ENCODE measurements at regions not wholly inside any gene's neighbourhood (a gene's known extent, or its start where the extent isn't known, plus 50 kb on each side); places are given as distances from the start of the nearest gene placed in this dataset.
A peak's percentile ranks its signal among the peaks of the same experiment; 100 is the strongest.
"Not testable (repeated sequence)": the region's sequence is repeated elsewhere in the genome, so short reads cannot be mapped to it uniquely, and the experiment has no call there.

DNA sequence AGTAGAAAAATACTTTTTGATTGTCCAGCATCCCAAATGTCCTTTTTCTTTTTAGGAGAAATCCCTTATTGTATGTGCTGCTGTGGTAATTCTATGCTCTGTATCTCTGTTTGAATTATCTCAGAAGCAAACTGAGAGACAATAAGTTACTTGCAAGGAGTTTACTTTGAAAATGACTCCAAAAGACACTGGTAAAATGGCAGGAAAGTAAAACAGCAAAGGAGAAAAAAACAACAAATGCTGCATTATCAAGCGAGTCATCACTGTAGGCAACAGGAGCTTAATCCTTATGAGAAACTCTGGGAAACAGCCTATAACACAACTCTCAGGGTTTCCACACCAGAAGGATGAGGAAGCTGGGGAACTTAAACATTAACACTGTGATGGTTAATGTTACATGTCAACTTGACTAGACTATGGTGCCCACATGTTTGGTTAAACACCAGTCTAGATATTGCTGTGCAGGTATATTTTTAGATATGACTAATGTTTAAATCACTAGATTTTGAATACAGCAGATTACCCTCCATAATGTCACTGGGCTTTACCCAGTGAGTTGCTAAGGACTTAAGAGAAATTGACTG is 92.6 kb upstream of the GAS1 start:
- Histone ChIP-seq H2BK120ac (ENCODE audit: insufficient read depth, low read length, poor library complexity) (no peak overlapping the region), H3K9me3 (ENCODE audit: insufficient read depth, low read depth, low read length) (no peaks in the 10 kb centered on the region), H3K23ac (ENCODE audit: low read length) (no peak overlapping the region), H2BK12ac (ENCODE audit: low read length) (no peak overlapping the region), H3K36me3 (ENCODE audit: control insufficient read depth in 1 of 2, insufficient read depth in 2 of 2, low read length in 2 of 2) (no peaks in the 10 kb centered on the region), H4K91ac (ENCODE audit: low read depth, low read length) (no peak overlapping the region), H4K8ac (ENCODE audit: low read depth, low read length) (no peak overlapping the region), H3K27me3 (ENCODE audit: insufficient read depth, low read length) (no peaks in the 10 kb centered on the region), H2AK5ac (ENCODE audit: low read length) (no peak overlapping the region), H3K4me2 (ENCODE audit: low read length) (no peak overlapping the region), H3K14ac (ENCODE audit: low read length) (no peak overlapping the region), H3K18ac (ENCODE audit: low read length) (no peak overlapping the region), H3K27ac (ENCODE audit: low read depth, low read length) (no peak overlapping the region), H3K79me2 (ENCODE audit: control insufficient read depth, insufficient read depth, low read length, poor library complexity) (no peaks in the 10 kb centered on the region), H3K4ac (ENCODE audit: low read depth, low read length) (no peak overlapping the region), H3K9ac (ENCODE audit: low read length) (no peak overlapping the region), H3K79me1 (ENCODE audit: low read length) (no peaks in the 10 kb centered on the region), H2BK5ac (ENCODE audit: low read depth, low read length, poor library complexity) (no peak overlapping the region), H3K4me1 (ENCODE audit: control insufficient read depth in 1 of 2, insufficient read depth in 2 of 2, low read length in 2 of 2) (peaks cover 0 to 5% of the 10 kb centered on the region in 2 experiments), H3K4me3 (ENCODE audit: low read depth, low read length) (no peak overlapping the region), H2AFZ (ENCODE audit: insufficient read depth, low read length, poor library complexity) (no peak overlapping the region), H4K12ac (ENCODE audit: low read depth, low read length) (no peak overlapping the region)
- no peak for DNase-seq
- no CpG with 5 or more reads among the region's 1 CpG for WGBS (ENCODE audit: extremely low coverage, insufficient coverage, insufficient read length)

DNA sequence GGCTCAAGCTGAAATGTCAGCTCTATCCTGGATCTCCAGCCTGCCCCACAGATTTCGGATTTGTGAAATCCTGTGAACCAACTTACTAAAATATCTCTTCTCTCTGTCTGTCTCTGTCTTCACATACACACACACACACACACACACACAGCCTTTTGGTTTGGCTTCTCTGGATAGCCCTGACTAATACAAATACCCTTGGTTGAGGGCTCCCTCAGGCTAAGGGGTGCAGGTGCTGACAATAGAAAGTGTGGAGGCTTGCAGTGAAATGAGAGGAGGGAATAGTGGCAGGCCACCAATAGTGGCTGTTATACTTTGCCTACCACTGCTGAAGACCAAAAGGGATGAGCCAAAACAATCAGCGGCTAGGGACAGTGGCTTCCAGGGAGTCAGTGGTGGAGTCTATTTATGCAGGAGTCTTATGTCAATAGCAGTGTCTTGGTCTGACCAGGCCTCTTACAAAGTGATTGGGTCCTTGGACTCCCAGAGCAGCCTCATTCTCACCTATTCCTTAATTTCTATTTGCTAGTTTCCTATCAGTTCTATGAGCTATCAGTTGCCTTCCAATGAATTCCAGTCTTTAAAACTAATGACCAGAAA is 93.2 kb upstream of the GAS1 start:
- H3K4me3 ChIP-seq (ENCODE audit: low read depth, low read length): no peak overlapping the region
- H3K4me1 ChIP-seq (ENCODE audit: control insufficient read depth in 1 of 2, insufficient read depth in 2 of 2, low read length in 2 of 2): peaks cover 0 to 5% of the 10 kb centered on the region in 2 experiments
- no peaks in the 10 kb centered on the region for H3K79me1 ChIP-seq (ENCODE audit: low read length)
- H2AK5ac ChIP-seq (ENCODE audit: low read length): no peak overlapping the region
- H3K18ac ChIP-seq (ENCODE audit: low read length): no peak overlapping the region
- H3K36me3 ChIP-seq (ENCODE audit: control insufficient read depth in 1 of 2, insufficient read depth in 2 of 2, low read length in 2 of 2): no peaks in the 10 kb centered on the region
- H4K8ac ChIP-seq (ENCODE audit: low read depth, low read length): no peak overlapping the region
- no peak overlapping the region for H2AFZ ChIP-seq (ENCODE audit: insufficient read depth, low read length, poor library complexity)
- no peak overlapping the region for H4K91ac ChIP-seq (ENCODE audit: low read depth, low read length)
- no peak overlapping the region for H2BK120ac ChIP-seq (ENCODE audit: insufficient read depth, low read length, poor library complexity)
- H3K4ac ChIP-seq (ENCODE audit: low read depth, low read length): no peak overlapping the region
- no peak overlapping the region for H4K12ac ChIP-seq (ENCODE audit: low read depth, low read length)
- no peak overlapping the region for H2BK12ac ChIP-seq (ENCODE audit: low read length)
- H3K27ac ChIP-seq (ENCODE audit: low read depth, low read length): no peak overlapping the region
- no peaks in the 10 kb centered on the region for H3K27me3 ChIP-seq (ENCODE audit: insufficient read depth, low read length)
- H2BK5ac ChIP-seq (ENCODE audit: low read depth, low read length, poor library complexity): no peak overlapping the region
- peak overlapping the region; percentile 39 for H3K14ac ChIP-seq (ENCODE audit: low read length)
- H3K79me2 ChIP-seq (ENCODE audit: control insufficient read depth, insufficient read depth, low read length, poor library complexity): no peaks in the 10 kb centered on the region
- no peak overlapping the region for H3K9ac ChIP-seq (ENCODE audit: low read length)
- DNase-seq: no peak
- WGBS (ENCODE audit: extremely low coverage, insufficient coverage, insufficient read length): no CpG with 5 or more reads among the region's 2 CpGs
- H3K23ac ChIP-seq (ENCODE audit: low read length): no peak overlapping the region
- H3K4me2 ChIP-seq (ENCODE audit: low read length): no peak overlapping the region
- H3K9me3 ChIP-seq (ENCODE audit: insufficient read depth, low read depth, low read length): no peaks in the 10 kb centered on the region

DNA sequence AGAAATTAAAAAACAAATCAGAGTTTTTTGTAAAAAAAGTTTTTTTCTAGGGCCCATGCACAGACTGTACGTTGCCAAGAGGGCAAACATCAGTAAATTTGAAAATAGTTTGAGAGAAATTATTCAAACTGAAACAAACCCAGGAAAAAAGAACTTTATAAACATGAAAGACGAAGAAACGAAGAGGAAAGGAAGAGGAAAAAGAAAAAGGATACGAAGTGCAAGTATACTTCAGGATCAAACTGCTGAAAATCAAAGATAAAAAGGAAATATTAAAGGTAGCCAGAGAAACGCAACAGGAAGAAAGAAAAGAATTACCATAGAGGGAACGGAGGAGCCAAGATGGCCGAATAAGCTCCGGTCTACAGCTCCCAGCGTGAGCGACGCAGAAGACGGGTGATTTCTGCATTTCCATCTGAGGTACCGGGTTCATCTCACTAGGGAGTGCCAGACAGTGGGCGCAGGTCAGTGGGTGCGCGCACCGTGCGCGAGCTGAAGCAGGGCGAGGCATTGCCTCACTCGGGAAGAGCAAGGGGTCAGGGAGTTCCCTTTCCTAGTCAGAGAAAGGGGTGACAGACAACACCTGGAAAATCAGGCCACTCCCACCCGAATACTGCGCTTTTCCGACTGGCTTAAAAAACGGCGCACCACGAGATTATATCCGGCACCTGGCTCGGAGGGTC is 94.4 kb upstream of the GAS1 start:
- not testable (repeated sequence) for H3K79me2 ChIP-seq (ENCODE audit: control insufficient read depth, insufficient read depth, low read length, poor library complexity); H3K9me3 ChIP-seq (ENCODE audit: insufficient read depth, low read depth, low read length); H3K27me3 ChIP-seq (ENCODE audit: insufficient read depth, low read length); H3K4ac ChIP-seq (ENCODE audit: low read depth, low read length); H3K4me1 ChIP-seq (ENCODE audit: control insufficient read depth in 1 of 2, insufficient read depth in 2 of 2, low read length in 2 of 2); H2BK5ac ChIP-seq (ENCODE audit: low read depth, low read length, poor library complexity); H4K12ac ChIP-seq (ENCODE audit: low read depth, low read length); H3K9ac ChIP-seq (ENCODE audit: low read length); H3K79me1 ChIP-seq (ENCODE audit: low read length); H2BK12ac ChIP-seq (ENCODE audit: low read length); H3K4me3 ChIP-seq (ENCODE audit: low read depth, low read length); H3K4me2 ChIP-seq (ENCODE audit: low read length); H2AFZ ChIP-seq (ENCODE audit: insufficient read depth, low read length, poor library complexity); H3K36me3 ChIP-seq (ENCODE audit: control insufficient read depth in 1 of 2, insufficient read depth in 2 of 2, low read length in 2 of 2); H3K14ac ChIP-seq (ENCODE audit: low read length); H2AK5ac ChIP-seq (ENCODE audit: low read length); H3K18ac ChIP-seq (ENCODE audit: low read length); H2BK120ac ChIP-seq (ENCODE audit: insufficient read depth, low read length, poor library complexity); H3K23ac ChIP-seq (ENCODE audit: low read length)
- Histone ChIP-seq H4K91ac (ENCODE audit: low read depth, low read length) (peak overlapping the region; percentile 8), H3K27ac (ENCODE audit: low read depth, low read length) (peak overlapping the region; percentile 34), H4K8ac (ENCODE audit: low read depth, low read length) (peak overlapping the region; percentile 7)
- no CpG with 5 or more reads among the region's 29 CpGs for WGBS (ENCODE audit: extremely low coverage, insufficient coverage, insufficient read length)
- peak in 1 of 2 donors; percentile 30 for DNase-seq

DNA sequence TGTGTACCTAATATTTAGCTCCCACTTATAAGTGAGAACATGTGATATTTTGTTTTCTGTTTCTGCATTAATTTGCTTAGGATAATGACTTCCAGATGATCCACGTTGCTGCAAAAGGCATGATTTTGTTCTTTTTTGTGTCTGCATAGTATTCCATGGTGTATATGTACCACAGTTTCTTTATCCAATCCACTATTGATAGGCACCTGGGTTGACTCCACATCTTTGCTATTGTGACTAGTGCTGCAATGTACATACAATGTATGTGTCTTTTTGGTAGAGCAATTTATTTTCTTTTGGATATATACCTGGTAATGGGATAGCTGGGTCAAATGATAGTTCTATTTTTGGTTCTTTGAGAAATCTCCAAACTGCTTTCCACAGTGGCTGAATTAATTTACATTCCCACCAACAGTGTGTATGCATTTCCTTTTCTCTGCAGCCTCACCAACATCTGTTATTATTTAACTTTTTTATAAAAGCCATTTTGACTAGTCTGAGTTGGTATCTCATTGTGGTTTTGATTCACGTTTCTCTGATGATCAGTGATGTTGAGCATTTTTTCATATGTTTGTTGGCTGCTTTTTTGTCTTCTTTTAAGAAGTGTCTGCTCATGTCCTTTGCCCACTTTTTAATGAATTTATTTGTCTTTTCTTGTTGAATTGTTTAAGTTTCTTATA is 102.8 kb upstream of the GAS1 start:
- not testable (repeated sequence) for H3K79me1 ChIP-seq (ENCODE audit: low read length); H4K12ac ChIP-seq (ENCODE audit: low read depth, low read length); H2AK5ac ChIP-seq (ENCODE audit: low read length); H2AFZ ChIP-seq (ENCODE audit: insufficient read depth, low read length, poor library complexity); H3K27ac ChIP-seq (ENCODE audit: low read depth, low read length); H2BK12ac ChIP-seq (ENCODE audit: low read length); H3K4ac ChIP-seq (ENCODE audit: low read depth, low read length); H3K23ac ChIP-seq (ENCODE audit: low read length); H3K4me1 ChIP-seq (ENCODE audit: control insufficient read depth in 1 of 2, insufficient read depth in 2 of 2, low read length in 2 of 2); H2BK5ac ChIP-seq (ENCODE audit: low read depth, low read length, poor library complexity); H3K9ac ChIP-seq (ENCODE audit: low read length); H3K4me3 ChIP-seq (ENCODE audit: low read depth, low read length); H3K79me2 ChIP-seq (ENCODE audit: control insufficient read depth, insufficient read depth, low read length, poor library complexity); H2BK120ac ChIP-seq (ENCODE audit: insufficient read depth, low read length, poor library complexity); H4K91ac ChIP-seq (ENCODE audit: low read depth, low read length); H3K4me2 ChIP-seq (ENCODE audit: low read length); H3K14ac ChIP-seq (ENCODE audit: low read length); DNase-seq; H3K18ac ChIP-seq (ENCODE audit: low read length); H3K9me3 ChIP-seq (ENCODE audit: insufficient read depth, low read depth, low read length); H3K36me3 ChIP-seq (ENCODE audit: control insufficient read depth in 1 of 2, insufficient read depth in 2 of 2, low read length in 2 of 2); H3K27me3 ChIP-seq (ENCODE audit: insufficient read depth, low read length); H4K8ac ChIP-seq (ENCODE audit: low read depth, low read length)
- WGBS (ENCODE audit: extremely low coverage, insufficient coverage, insufficient read length): no CpG with 5 or more reads among the region's 2 CpGs
